ENCODE measurements at regions not wholly inside any gene's neighbourhood (a gene's known extent, or its start where the extent isn't known, plus 50 kb on each side); places are given as distances from the start of the nearest gene placed in this dataset.

DNA sequence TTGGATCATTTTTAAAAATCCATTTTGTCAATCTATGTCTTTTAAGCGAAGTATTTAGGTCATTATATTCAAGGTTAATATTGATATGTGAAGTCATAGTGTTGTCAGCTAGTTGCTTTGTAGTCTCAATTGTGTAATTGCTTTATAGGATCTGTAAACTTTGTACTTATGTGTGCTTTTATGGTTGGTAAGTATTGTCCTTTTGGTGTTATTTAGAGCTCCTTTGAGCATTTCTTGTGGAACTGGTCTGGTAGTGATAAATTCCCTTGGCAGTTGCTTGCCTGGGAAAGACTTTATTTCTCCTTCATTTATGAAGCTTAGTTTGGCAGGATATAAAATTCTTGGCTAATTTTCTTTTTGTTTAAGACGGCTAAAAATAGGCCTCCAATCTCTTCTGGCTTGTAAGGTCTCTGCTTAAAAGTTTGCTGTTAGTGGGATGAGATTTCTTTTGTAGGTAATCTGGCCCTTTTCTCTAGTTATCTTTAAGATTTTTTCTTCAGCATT lies 368.8 kb downstream of the SPRY2 start (continued):
- TF ChIP-seq TCF7L2 (IDR thresholded peaks at IDR 0.05; ENCODE audit: borderline replicate concordance, extremely low read depth, insufficient read depth, insufficient read length): no peak
- no peak for TF ChIP-seq CEBPB (IDR thresholded peaks at IDR 0.05; ENCODE audit: low read depth)
- TF ChIP-seq CBX3 (IDR thresholded peaks at IDR 0.05; ENCODE audit: low read depth): no peak
- TF ChIP-seq EGR1 (IDR thresholded peaks at IDR 0.05; ENCODE audit: low read depth): no peak
- TF ChIP-seq EZH2 (IDR thresholded peaks at IDR 0.05): no peak
- TF ChIP-seq ZFX (IDR thresholded peaks at IDR 0.05): no peak
- TF ChIP-seq JUND (IDR thresholded peaks at IDR 0.05): no peak
- TF ChIP-seq RAD21 (IDR thresholded peaks at IDR 0.05; ENCODE audit: low read depth): no peak
- TF ChIP-seq SIN3A (IDR thresholded peaks at IDR 0.05; ENCODE audit: low read depth): no peak
- no peak for TF ChIP-seq SP1 (IDR thresholded peaks at IDR 0.05; ENCODE audit: low read depth)
- TF ChIP-seq POLR2A (IDR thresholded peaks at IDR 0.05; ENCODE audit: borderline replicate concordance, extremely low read depth, insufficient read depth, insufficient read length): no peak
- TF ChIP-seq, protein P1, sequence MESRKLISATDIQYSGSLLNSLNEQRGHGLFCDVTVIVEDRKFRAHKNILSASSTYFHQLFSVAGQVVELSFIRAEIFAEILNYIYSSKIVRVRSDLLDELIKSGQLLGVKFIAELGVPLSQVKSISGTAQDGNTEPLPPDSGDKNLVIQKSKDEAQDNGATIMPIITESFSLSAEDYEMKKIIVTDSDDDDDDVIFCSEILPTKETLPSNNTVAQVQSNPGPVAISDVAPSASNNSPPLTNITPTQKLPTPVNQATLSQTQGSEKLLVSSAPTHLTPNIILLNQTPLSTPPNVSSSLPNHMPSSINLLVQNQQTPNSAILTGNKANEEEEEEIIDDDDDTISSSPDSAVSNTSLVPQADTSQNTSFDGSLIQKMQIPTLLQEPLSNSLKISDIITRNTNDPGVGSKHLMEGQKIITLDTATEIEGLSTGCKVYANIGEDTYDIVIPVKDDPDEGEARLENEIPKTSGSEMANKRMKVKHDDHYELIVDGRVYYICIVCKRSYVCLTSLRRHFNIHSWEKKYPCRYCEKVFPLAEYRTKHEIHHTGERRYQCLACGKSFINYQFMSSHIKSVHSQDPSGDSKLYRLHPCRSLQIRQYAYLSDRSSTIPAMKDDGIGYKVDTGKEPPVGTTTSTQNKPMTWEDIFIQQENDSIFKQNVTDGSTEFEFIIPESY (IDR thresholded peaks at IDR 0.05; ENCODE audit: extremely low read depth, insufficient replicate concordance, low read length): no peak
- TF ChIP-seq FOSL1 (IDR thresholded peaks at IDR 0.05; ENCODE audit: low read depth): no peak

DNA sequence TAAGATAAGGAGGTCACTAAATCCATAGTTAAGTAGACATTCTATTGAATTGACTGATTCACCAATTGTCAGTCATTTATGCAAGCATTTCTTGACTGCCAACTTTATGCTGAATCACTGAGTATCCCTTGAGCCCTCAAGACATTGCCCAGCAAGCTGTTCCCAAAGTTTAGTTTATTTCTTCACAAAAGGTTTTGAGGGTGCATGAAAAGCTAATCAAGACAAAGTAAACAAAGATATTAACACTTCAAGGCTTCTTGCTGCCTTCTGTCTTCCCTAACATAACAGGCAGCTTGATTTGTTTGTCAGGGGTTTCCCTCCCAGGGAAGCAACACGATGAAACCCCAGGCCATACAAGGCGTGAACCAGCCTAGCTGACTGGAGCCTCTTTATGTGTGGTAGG lies 374.4 kb downstream of the SPRY2 start:
- Histone ChIP-seq H3K4me1 (ENCODE audit: control insufficient read depth in 1 of 2, insufficient read depth in 2 of 2, low read length in 2 of 2) (no peaks in the 10 kb centered on the region), H4K20me1 (ENCODE audit: insufficient read depth) (no peaks in the 10 kb centered on the region), H3K4me3 (replicated peaks in 1 of 2; ENCODE audit: low read depth in 1 of 2, low read length in 2 of 2) (no peak overlapping the region), H3K27me3 (ENCODE audit: insufficient read depth, low read length) (no peaks in the 10 kb centered on the region), H3K27ac (ENCODE audit: low read depth, low read length) (no peak overlapping the region), H3K79me2 (ENCODE audit: insufficient read depth, low read length) (no peaks in the 10 kb centered on the region), H3K9ac (ENCODE audit: low read length) (no peak overlapping the region), H3K4me2 (ENCODE audit: low read length) (no peak overlapping the region), H2AFZ (ENCODE audit: low read depth, low read length, poor library complexity, severe bottlenecking) (no peak overlapping the region), H3K9me2 (ENCODE audit: insufficient read depth) (no peaks in the 10 kb centered on the region), H3K9me3 (ENCODE audit: control insufficient read depth in 1 of 2, insufficient read depth in 1 of 2, low read depth in 1 of 2, low read length in 2 of 2) (no peaks in the 10 kb centered on the region), H3K36me3 (ENCODE audit: control insufficient read depth in 1 of 2, insufficient read depth in 2 of 2, low read length in 2 of 2) (no peaks in the 10 kb centered on the region; a peak in 1 of 4 replicates)
- RAD21 ChIA-PET (ENCODE audit: low non-redundant PET in 1 of 2, low total read pairs in 2 of 2, uncharacterized antibody in 2 of 2, unreplicated experiment in 2 of 2): no interaction called here
- DNase-seq (ENCODE audit: low read depth, low spot score) (no peak), ATAC-seq (no peak)
- POLR2A ChIA-PET: no interaction called here
- CTCF ChIA-PET: no interaction called here
- BruUV-seq (replicated peaks): no TSS peak
- intact Hi-C loops (cut with micrococcal nuclease): no loop called here
- TF ChIP-seq, protein P2, sequence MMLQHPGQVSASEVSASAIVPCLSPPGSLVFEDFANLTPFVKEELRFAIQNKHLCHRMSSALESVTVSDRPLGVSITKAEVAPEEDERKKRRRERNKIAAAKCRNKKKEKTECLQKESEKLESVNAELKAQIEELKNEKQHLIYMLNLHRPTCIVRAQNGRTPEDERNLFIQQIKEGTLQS (IDR thresholded peaks at IDR 0.05): no peak
- no peak for TF ChIP-seq EZH2 (IDR thresholded peaks at IDR 0.05)
- no peak for TF ChIP-seq SIN3A (IDR thresholded peaks at IDR 0.05; ENCODE audit: low read depth)
- TF ChIP-seq, protein P1 (IDR thresholded peaks at IDR 0.05; ENCODE audit: extremely low read depth, insufficient replicate concordance, low read length): no peak
- TF ChIP-seq, protein P3, sequence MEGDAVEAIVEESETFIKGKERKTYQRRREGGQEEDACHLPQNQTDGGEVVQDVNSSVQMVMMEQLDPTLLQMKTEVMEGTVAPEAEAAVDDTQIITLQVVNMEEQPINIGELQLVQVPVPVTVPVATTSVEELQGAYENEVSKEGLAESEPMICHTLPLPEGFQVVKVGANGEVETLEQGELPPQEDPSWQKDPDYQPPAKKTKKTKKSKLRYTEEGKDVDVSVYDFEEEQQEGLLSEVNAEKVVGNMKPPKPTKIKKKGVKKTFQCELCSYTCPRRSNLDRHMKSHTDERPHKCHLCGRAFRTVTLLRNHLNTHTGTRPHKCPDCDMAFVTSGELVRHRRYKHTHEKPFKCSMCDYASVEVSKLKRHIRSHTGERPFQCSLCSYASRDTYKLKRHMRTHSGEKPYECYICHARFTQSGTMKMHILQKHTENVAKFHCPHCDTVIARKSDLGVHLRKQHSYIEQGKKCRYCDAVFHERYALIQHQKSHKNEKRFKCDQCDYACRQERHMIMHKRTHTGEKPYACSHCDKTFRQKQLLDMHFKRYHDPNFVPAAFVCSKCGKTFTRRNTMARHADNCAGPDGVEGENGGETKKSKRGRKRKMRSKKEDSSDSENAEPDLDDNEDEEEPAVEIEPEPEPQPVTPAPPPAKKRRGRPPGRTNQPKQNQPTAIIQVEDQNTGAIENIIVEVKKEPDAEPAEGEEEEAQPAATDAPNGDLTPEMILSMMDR (IDR thresholded peaks at IDR 0.05 in 2 of 3, conservative IDR thresholded peaks at IDR 0.05 in 1 of 3; ENCODE audit: borderline replicate concordance in 1 of 3, insufficient read depth in 1 of 3, low read depth in 2 of 3, low read length in 2 of 3): no peak
- TF ChIP-seq, protein P4, sequence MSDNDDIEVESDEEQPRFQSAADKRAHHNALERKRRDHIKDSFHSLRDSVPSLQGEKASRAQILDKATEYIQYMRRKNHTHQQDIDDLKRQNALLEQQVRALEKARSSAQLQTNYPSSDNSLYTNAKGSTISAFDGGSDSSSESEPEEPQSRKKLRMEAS (IDR thresholded peaks at IDR 0.05): no peak
- TF ChIP-seq SRF (IDR thresholded peaks at IDR 0.05; ENCODE audit: low read depth): no peak
- TF ChIP-seq ZNF274 (IDR thresholded peaks at IDR 0.05; ENCODE audit: low read depth, low read length): no peak
- TF ChIP-seq FOSL1 (IDR thresholded peaks at IDR 0.05; ENCODE audit: low read depth): no peak
- no peak for TF ChIP-seq EZH2phosphoT487 (IDR thresholded peaks at IDR 0.05; ENCODE audit: borderline replicate concordance)
- TF ChIP-seq JUND (IDR thresholded peaks at IDR 0.05): no peak
- TF ChIP-seq CBX3 (IDR thresholded peaks at IDR 0.05; ENCODE audit: low read depth): no peak
